Type B pancreatic cell (in vitro differentiated cells): ENCODE measurements at regions not wholly inside any gene's neighbourhood (a gene's known extent, or its start where the extent isn't known, plus 50 kb on each side); places are given as distances from the start of the nearest gene placed in this dataset.

Experiments used
- DNase-seq: peaks from one replicate; pipeline ENCODE4 v3.0.0; 2021; ENCODE audit warnings: mixed read lengths; ENCODE audit not compliant: unreplicated experiment; ENCODE audit errors: extremely low spot score
- H3K27ac Mint-ChIP-seq: 2 replicates; pipeline ENCODE4 v1.8.0; 2021; ENCODE audit warnings: mild to moderate bottlenecking, mixed read lengths
- H3K27me3 Mint-ChIP-seq: 2 replicates; pipeline ENCODE4 v1.8.0; 2021; ENCODE audit warnings: mixed read lengths
- H3K36me3 Mint-ChIP-seq: 2 replicates; pipeline ENCODE4 v1.8.0; 2021; ENCODE audit warnings: mixed read lengths
- H3K4me1 Mint-ChIP-seq: one replicate; pipeline ENCODE4 v1.8.0; 2021; ENCODE audit warnings: mixed read lengths; ENCODE audit not compliant: unreplicated experiment
- H3K4me3 Mint-ChIP-seq: 2 replicates; pipeline ENCODE4 v1.8.0; 2021; ENCODE audit warnings: mild to moderate bottlenecking, mixed read lengths
- H3K9me3 Mint-ChIP-seq: 2 replicates; pipeline ENCODE4 v1.8.0; 2021; ENCODE audit warnings: mixed read lengths
- TF ChIP-seq, protein P1 (sequence below): fragments of 200-600 bp; sonication (generic); conservative IDR thresholded peaks from 2 replicates; pipeline ENCODE4 v1.5.0; 2021; ENCODE audit warnings: antibody characterized with exemption, mild to moderate bottlenecking

DNA sequence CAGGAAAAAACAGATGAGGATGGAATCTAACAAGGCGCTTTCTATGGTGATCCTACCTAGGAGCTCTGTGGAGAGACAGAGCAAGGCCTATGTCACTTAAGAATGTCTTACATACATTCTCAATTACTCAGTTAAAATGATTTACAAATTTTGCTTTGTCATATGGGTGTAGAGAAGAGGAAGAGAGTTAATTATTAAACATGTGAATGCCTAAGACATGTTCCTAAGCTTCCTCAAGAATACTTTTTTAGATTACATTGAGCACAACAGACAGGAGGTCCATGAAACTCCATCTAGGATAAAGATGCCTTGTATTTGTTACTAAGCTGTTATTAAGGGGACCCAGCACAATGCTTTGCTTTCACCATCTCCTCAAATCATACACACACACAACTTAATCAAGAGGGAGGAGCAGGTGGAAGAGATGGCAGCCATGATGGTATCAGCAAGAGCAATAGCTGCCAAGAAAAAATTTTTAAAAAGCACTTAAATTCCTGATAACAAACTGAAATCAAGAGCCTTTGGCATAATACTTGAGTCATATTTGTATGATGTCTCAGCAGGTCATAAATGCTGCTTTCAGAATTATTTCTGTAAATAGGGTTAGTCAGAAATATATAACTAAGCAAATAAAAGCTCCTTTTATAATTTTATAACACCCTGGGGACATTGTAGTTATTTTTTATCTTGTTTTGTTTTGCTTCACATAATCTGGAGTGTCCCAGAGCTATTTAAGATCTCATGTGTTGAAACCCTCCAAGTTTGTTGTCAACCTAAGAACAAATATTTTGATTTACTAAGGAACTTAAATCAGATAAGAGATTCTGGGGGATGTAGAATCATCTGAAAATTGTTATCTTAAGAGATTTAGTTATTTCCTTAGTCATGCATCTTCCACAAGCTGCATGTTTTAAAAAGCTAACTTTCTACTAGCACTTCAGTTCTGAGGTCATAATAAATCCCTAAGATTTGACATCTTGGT lies 70.0 kb upstream of the CD2AP start:
- no peaks in the 10 kb centered on the region for H3K36me3 Mint-ChIP-seq
- no peaks in the 10 kb centered on the region for H3K9me3 Mint-ChIP-seq
- H3K4me1 Mint-ChIP-seq, result peaks cover 12% of the 10 kb centered on the region
- H3K4me3 Mint-ChIP-seq, result no peak overlapping the region
- no peak for DNase-seq
- TF ChIP-seq, protein P1, sequence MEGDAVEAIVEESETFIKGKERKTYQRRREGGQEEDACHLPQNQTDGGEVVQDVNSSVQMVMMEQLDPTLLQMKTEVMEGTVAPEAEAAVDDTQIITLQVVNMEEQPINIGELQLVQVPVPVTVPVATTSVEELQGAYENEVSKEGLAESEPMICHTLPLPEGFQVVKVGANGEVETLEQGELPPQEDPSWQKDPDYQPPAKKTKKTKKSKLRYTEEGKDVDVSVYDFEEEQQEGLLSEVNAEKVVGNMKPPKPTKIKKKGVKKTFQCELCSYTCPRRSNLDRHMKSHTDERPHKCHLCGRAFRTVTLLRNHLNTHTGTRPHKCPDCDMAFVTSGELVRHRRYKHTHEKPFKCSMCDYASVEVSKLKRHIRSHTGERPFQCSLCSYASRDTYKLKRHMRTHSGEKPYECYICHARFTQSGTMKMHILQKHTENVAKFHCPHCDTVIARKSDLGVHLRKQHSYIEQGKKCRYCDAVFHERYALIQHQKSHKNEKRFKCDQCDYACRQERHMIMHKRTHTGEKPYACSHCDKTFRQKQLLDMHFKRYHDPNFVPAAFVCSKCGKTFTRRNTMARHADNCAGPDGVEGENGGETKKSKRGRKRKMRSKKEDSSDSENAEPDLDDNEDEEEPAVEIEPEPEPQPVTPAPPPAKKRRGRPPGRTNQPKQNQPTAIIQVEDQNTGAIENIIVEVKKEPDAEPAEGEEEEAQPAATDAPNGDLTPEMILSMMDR, result no peak
- H3K27me3 Mint-ChIP-seq, result no peaks in the 10 kb centered on the region
- H3K27ac Mint-ChIP-seq, result peak overlapping the region; percentile 42

DNA sequence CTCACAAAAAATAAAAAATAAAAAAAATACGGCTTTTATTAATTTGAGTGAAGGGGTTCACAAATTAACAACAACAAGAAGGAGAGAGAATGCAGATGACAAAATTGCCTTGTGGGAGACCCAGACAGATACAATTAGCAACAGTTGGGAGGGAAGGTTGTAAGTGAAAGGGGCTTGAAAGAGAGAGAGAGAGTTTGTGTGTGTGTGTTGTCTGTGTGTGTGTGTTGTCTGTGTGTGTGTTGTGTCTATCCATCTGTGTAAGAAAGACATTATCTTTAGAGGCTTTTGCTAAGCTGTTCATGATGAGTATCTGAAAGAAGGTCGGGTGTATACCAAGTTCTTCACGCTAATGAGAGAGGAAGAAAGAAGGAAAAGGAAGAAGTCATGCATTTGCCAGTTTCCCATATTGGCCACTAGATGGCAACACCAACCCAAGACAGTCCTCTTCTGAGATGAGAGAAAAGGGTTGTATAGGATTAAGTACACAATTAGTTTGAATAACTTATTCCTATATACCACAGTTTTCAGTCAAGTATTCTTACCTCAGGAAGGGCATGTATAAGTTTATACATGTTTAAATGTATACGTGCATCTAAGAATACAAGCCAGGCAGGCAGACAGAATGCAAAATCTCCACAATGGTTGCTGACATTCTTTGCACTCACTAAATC lies 63.7 kb upstream of the CD2AP start:
- H3K4me1 Mint-ChIP-seq, result peaks cover 9% of the 10 kb centered on the region
- H3K36me3 Mint-ChIP-seq, result no peaks in the 10 kb centered on the region
- TF ChIP-seq, protein P1, result peak; percentile 92
- H3K27me3 Mint-ChIP-seq, result no peaks in the 10 kb centered on the region
- no peak for DNase-seq
- peak overlapping the region; percentile 55 for H3K4me3 Mint-ChIP-seq
- peak overlapping the region; percentile 61 for H3K27ac Mint-ChIP-seq
- no peaks in the 10 kb centered on the region for H3K9me3 Mint-ChIP-seq

DNA sequence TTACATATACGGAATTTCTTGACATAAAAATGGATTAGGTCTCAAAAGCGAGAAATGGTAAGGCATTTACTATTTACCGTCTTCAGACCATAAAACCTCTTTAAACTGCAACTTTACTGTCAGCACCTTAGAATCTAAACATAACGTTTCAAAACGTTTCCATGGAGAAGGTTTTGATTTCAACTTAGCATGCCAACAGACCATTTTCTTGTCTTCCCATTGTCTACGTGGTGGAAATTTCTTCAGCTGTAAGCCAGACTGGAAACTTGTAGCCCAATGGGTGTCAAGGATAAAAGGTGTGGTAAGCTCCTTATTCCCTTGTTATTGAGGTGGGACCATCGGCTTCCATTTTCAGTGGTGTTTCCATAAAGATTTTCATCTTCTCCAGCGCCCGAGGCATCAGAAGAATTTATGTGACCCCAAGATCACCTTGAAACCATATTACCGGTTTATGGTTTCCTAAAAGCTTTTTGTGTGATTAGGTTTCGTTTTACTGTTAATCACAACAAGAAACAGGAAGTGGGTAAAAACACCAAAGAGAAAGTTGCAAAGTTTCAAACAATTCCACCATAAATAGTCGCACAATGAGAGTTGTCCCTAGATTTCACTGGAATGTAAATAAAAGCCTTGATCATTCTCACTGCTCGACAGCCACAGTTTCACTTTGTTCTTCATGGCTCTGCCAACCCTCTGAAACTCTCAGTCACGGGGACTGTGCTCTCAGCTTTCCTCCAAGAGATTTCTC lies 63.0 kb upstream of the CD2AP start:
- H3K4me3 Mint-ChIP-seq, result peak overlapping the region; percentile 56
- H3K4me1 Mint-ChIP-seq, result peaks cover 9% of the 10 kb centered on the region
- TF ChIP-seq, protein P1, result no peak
- no peak for DNase-seq
- H3K27me3 Mint-ChIP-seq, result no peaks in the 10 kb centered on the region
- no peaks in the 10 kb centered on the region for H3K36me3 Mint-ChIP-seq
- H3K9me3 Mint-ChIP-seq, result no peaks in the 10 kb centered on the region
- H3K27ac Mint-ChIP-seq, result peak overlapping the region; percentile 61

DNA sequence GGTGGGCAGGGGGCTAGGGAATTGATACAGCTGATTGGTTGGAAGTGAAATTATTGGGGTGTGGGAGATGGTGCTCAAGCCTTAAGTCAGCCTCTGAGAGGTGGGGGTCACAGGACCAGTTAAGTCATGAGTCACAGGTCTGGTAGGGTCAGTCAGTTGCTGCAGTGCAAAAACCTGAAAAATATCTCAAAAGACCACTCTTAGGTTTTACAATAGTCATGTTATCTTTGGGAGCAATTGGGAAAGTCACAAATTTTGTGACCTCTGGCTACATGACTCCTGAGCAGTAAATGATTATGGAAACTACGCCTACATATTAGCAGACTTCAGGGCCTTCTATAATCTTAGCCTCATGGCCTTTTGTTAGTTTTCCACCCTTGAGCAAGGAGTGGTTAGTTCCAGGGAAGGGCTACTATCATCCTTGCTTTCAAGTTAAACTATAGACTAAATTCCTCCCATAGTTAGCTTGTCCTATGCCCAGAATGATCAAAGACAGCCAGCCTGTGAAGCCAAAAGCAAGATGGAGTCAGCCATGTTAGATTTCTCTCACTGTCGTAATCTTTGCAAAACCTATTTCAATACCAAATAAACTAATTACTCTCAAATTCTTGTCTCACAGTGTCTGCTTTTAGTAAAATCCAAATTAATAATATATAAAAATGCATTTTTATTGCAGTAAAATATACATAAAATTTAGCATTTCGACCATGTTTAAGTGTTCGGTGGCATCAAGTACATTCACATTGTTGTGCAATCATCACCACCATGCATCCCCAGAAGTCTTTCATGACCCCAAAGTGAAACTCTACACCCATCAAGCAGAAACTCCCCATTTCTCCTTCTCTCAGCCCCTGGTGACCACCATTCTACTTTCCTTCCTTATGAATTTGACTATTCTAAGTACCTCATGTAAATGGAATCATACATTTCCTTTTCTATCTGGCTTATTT lies 60.9 kb upstream of the CD2AP start:
- no peaks in the 10 kb centered on the region for H3K9me3 Mint-ChIP-seq
- DNase-seq, result no peak
- H3K4me3 Mint-ChIP-seq, result no peak overlapping the region
- H3K27me3 Mint-ChIP-seq, result no peaks in the 10 kb centered on the region
- TF ChIP-seq, protein P1, result no peak
- H3K4me1 Mint-ChIP-seq, result peaks cover 9% of the 10 kb centered on the region
- H3K36me3 Mint-ChIP-seq, result no peaks in the 10 kb centered on the region
- H3K27ac Mint-ChIP-seq, result no peak overlapping the region

DNA sequence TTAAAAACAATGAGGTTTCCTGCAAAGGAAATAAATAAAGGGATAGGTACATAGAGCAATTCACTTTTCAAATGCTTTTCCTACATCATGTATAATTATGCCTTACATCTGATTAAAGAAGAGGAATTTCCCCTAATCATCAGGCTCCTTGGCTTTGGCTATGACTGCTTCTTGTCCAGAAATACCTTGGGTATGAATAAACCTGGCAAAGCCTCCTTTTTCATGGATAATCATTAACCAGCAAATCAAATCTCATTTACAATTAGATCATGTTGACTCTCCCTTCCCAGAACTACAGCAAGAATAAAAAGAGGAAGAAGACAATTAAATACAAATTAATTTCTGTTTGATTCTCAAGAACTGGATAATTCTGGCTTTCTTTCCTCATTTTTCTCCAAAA lies 58.0 kb upstream of the CD2AP start:
- TF ChIP-seq, protein P1, result no peak
- H3K36me3 Mint-ChIP-seq, result no peaks in the 10 kb centered on the region
- H3K27me3 Mint-ChIP-seq, result no peaks in the 10 kb centered on the region
- H3K27ac Mint-ChIP-seq, result no peak overlapping the region
- H3K9me3 Mint-ChIP-seq, result no peaks in the 10 kb centered on the region
- H3K4me1 Mint-ChIP-seq, result peaks cover 2% of the 10 kb centered on the region
- no peak overlapping the region for H3K4me3 Mint-ChIP-seq
- DNase-seq, result no peak
